ENCODE measurements at regions not wholly inside any gene's neighbourhood (a gene's known extent, or its start where the extent isn't known, plus 50 kb on each side); places are given as distances from the start of the nearest gene placed in this dataset.

DNA sequence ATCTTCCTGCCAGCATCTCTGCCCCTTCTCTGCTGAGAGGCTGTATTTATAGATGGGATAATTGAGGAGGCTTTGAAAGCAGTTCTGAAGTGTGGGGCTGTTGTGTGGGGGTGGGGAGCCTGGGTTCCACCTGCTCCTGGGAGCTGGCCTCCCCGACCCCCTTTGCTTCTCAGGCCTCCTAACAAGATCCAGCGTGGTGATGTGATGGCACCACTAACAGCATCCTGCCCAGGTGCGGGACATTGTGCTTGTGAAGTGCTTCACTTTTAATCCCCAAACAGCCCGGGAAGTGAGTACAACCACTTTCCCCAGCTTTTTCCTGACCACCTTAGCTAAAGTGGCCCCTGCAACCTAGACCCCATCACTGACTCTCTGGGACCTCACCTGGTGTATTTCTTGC is 95.1 kb upstream of the NRXN3 start:
- Histone ChIP-seq H3K4me3 (replicated peaks in 1 of 3; ENCODE audit: low read depth in 2 of 3, low read length in 3 of 3) (no peak overlapping the region), H3K27ac (ENCODE audit: low read depth in 1 of 2, low read length in 2 of 2) (no peak overlapping the region), H3K9me3 (replicated peaks in 1 of 2; ENCODE audit: control insufficient read depth in 1 of 2, insufficient read depth in 1 of 2, low read length in 2 of 2) (no peaks in the 10 kb centered on the region), H3K4me2 (replicated peaks; ENCODE audit: extremely low read depth, low read length, poor library complexity, severe bottlenecking) (no peak overlapping the region), H3K27me3 (ENCODE audit: control insufficient read depth in 2 of 2, insufficient read depth in 2 of 2, low read length in 2 of 2) (no peaks in the 10 kb centered on the region), H4K20me1 (ENCODE audit: insufficient read depth, low read length) (no peaks in the 10 kb centered on the region), H2AFZ (ENCODE audit: insufficient read depth, low read depth, low read length, poor library complexity, severe bottlenecking) (no peak overlapping the region), H3K9ac (ENCODE audit: insufficient read depth, low read length, poor library complexity, severe bottlenecking) (no peak overlapping the region), H3K79me2 (ENCODE audit: insufficient read depth, low read length) (no peaks in the 10 kb centered on the region), H3K36me3 (replicated peaks in 1 of 2; ENCODE audit: control insufficient read depth in 1 of 2, insufficient read depth in 2 of 2, low read length in 2 of 2) (no peaks in the 10 kb centered on the region), H3K4me1 (ENCODE audit: control insufficient read depth in 1 of 2, insufficient read depth in 2 of 2, low read length in 2 of 2) (no peaks in the 10 kb centered on the region)
- intact Hi-C loops (cut with micrococcal nuclease) = no loop called here
- no peaks in the 10 kb centered on the region for H3K36me3 Mint-ChIP-seq
- no peak overlapping the region for H3K27ac Mint-ChIP-seq
- TF ChIP-seq, protein P1, sequence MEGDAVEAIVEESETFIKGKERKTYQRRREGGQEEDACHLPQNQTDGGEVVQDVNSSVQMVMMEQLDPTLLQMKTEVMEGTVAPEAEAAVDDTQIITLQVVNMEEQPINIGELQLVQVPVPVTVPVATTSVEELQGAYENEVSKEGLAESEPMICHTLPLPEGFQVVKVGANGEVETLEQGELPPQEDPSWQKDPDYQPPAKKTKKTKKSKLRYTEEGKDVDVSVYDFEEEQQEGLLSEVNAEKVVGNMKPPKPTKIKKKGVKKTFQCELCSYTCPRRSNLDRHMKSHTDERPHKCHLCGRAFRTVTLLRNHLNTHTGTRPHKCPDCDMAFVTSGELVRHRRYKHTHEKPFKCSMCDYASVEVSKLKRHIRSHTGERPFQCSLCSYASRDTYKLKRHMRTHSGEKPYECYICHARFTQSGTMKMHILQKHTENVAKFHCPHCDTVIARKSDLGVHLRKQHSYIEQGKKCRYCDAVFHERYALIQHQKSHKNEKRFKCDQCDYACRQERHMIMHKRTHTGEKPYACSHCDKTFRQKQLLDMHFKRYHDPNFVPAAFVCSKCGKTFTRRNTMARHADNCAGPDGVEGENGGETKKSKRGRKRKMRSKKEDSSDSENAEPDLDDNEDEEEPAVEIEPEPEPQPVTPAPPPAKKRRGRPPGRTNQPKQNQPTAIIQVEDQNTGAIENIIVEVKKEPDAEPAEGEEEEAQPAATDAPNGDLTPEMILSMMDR (IDR thresholded peaks at IDR 0.05) = no peak
- DNase-seq = no peak
- peaks cover 0 to 3% (median 2%) of the 10 kb centered on the region in 3 donors for H3K27me3 Mint-ChIP-seq (ENCODE audit: low read depth in 3 of 3)
- WGBS (ENCODE audit: insufficient coverage) = 92% methylated on average over 2 of the region's 4 CpGs
- H3K9me3 Mint-ChIP-seq = no peaks in the 10 kb centered on the region
- no peaks in the 10 kb centered on the region for H3K4me1 Mint-ChIP-seq
- no peak overlapping the region for H3K4me3 Mint-ChIP-seq

DNA sequence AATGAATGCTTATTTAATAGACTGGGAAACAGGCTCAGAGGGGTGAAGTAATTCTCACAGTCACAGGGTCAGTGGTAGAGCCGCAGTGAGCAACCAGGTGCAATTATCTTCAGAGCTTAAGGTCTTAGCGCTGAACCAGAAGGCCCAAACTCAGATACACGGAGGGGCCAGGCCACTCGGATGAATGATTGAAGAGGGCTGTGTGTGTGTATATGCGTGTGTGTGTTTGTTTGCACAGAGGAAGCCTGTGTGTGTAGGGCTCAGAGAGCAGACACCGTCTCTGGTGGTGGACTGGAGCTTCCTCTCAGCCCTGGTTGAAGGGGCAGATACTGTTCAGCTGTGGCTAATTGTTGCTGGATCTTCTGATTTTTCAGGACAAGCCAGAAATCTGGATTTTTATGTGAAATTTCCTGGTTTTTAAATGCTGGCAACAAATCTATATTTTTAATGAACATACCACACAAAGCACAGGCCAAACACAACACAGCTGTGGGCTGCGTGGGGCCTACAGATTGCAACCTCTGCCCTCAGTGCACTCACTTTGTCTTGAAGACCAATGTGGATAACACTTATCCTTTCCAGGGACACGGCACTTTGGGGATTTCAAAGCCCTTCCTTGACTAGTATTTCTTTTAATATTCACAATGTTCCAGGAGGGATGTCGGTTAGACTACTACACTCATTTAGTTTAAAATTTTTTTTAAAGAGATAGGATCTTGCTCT is 94.5 kb upstream of the NRXN3 start:
- Histone ChIP-seq H3K4me2 (replicated peaks; ENCODE audit: extremely low read depth, low read length, poor library complexity, severe bottlenecking) (no peak overlapping the region), H3K36me3 (replicated peaks in 1 of 2; ENCODE audit: control insufficient read depth in 1 of 2, insufficient read depth in 2 of 2, low read length in 2 of 2) (no peaks in the 10 kb centered on the region), H3K9me3 (replicated peaks in 1 of 2; ENCODE audit: control insufficient read depth in 1 of 2, insufficient read depth in 1 of 2, low read length in 2 of 2) (no peaks in the 10 kb centered on the region), H3K4me1 (ENCODE audit: control insufficient read depth in 1 of 2, insufficient read depth in 2 of 2, low read length in 2 of 2) (no peaks in the 10 kb centered on the region), H2AFZ (ENCODE audit: insufficient read depth, low read depth, low read length, poor library complexity, severe bottlenecking) (no peak overlapping the region), H3K79me2 (ENCODE audit: insufficient read depth, low read length) (no peaks in the 10 kb centered on the region), H3K9ac (ENCODE audit: insufficient read depth, low read length, poor library complexity, severe bottlenecking) (no peak overlapping the region), H3K27ac (ENCODE audit: low read depth in 1 of 2, low read length in 2 of 2) (no peak overlapping the region), H3K4me3 (replicated peaks in 1 of 3; ENCODE audit: low read depth in 2 of 3, low read length in 3 of 3) (no peak overlapping the region), H4K20me1 (ENCODE audit: insufficient read depth, low read length) (no peaks in the 10 kb centered on the region), H3K27me3 (ENCODE audit: control insufficient read depth in 2 of 2, insufficient read depth in 2 of 2, low read length in 2 of 2) (no peaks in the 10 kb centered on the region)
- Mint-ChIP-seq H3K4me1 (no peaks in the 10 kb centered on the region), H3K27ac (no peak overlapping the region), H3K27me3 (ENCODE audit: low read depth in 3 of 3) (peaks cover 0 to 7% (median 2%) of the 10 kb centered on the region in 3 donors), H3K36me3 (no peaks in the 10 kb centered on the region), H3K9me3 (peaks cover 0 to 2% (median 0%) of the 10 kb centered on the region in 7 donors), H3K4me3 (no peak overlapping the region)
- WGBS (ENCODE audit: insufficient coverage) = 95% methylated on average over 7 of the region's 9 CpGs
- intact Hi-C loops (cut with micrococcal nuclease) = no loop called here
- DNase-seq = no peak
- TF ChIP-seq, protein P1 (IDR thresholded peaks at IDR 0.05) = no peak
